HepG2 (cell line): ENCODE measurements at regions not wholly inside any gene's neighbourhood (a gene's known extent, or its start where the extent isn't known, plus 50 kb on each side); places are given as distances from the start of the nearest gene placed in this dataset.

Experiments used
- EED ChIP-seq: sonication (generic); formaldehyde crosslinking; IDR thresholded peaks from 2 replicates; pipeline ENCODE4 v1.5.0; 2020; ENCODE audit warnings: mild to moderate bottlenecking, missing genetic modification reagents
- EP300 ChIP-seq, 3 experiments: sonication (generic) in 1 of 3; formaldehyde crosslinking in 1 of 3; IDR thresholded peaks; 2 replicates each; pipeline versions ENCODE4 v1.5.1 to v1.6.1; 2011 to 2020; ENCODE audit warnings: low read depth in 2 of 3, low read length in 2 of 3, borderline replicate concordance in 1 of 3, improper control_type of control experiment in 1 of 3, mild to moderate bottlenecking in 1 of 3, missing genetic modification reagents in 1 of 3, moderate library complexity in 1 of 3
- EZH2 ChIP-seq: conservative IDR thresholded peaks from 2 replicates; pipeline ENCODE4 v1.6.1; 2012; ENCODE audit warnings: mild to moderate bottlenecking, low read depth, low read length, moderate library complexity
- KAT7 ChIP-seq: IDR thresholded peaks from 2 replicates; pipeline ENCODE4 v1.6.1; 2018; ENCODE audit warnings: borderline replicate concordance, missing compliant biosample characterization
- MXD1 ChIP-seq: sonication (generic); formaldehyde crosslinking; IDR thresholded peaks from 2 replicates; pipeline ENCODE4 v1.4.0; 2020; ENCODE audit warnings: mild to moderate bottlenecking, missing genetic modification reagents
- MXD3 ChIP-seq: IDR thresholded peaks from 2 replicates; pipeline ENCODE4 v1.6.1; 2016; ENCODE audit warnings: mild to moderate bottlenecking, missing biosample characterization, missing genetic modification reagents
- PRPF4 ChIP-seq: fragments of 200-400 bp; formaldehyde crosslinking; IDR thresholded peaks from 2 replicates; pipeline ENCODE4 v1.6.1; 2016; ENCODE audit warnings: low read length, low read depth; ENCODE audit not compliant: poor library complexity, severe bottlenecking
- SETDB1 ChIP-seq: sonication (generic); formaldehyde crosslinking; IDR thresholded peaks from 2 replicates; pipeline ENCODE4 v1.5.1; 2020; ENCODE audit warnings: missing genetic modification reagents, mild to moderate bottlenecking, borderline replicate concordance
- TAF1 ChIP-seq: sonication (generic); formaldehyde crosslinking; IDR thresholded peaks from 2 replicates; pipeline ENCODE4 v1.4.0; 2020; ENCODE audit warnings: missing genetic modification reagents

- no peak for TF ChIP-seq EED
- no peak for TF ChIP-seq TAF1
- TF ChIP-seq EZH2, result no peak
- TF ChIP-seq SETDB1, result no peak
- TF ChIP-seq KAT7 (CRISPR knock-in tag), result no peak
- no peak for TF ChIP-seq MXD3
- TF ChIP-seq PRPF4, result no peak
- TF ChIP-seq EP300 (IDR thresholded peaks at IDR 0.05; ENCODE audit: low read depth in 2 of 2, low read length in 2 of 2), result no peak
- no peak for TF ChIP-seq EP300 (CRISPR knock-in tag; IDR thresholded peaks at IDR 0.05; ENCODE audit: borderline replicate concordance)
- TF ChIP-seq MXD1 (CRISPR knock-in tag), result no peak
These were observed 113.6 kb downstream of the SIK1 start for GRCh38 chr21:43313221-43313938.
